ENCODE measurements at regions not wholly inside any gene's neighbourhood (a gene's known extent, or its start where the extent isn't known, plus 50 kb on each side); places are given as distances from the start of the nearest gene placed in this dataset.

GRCh38 chr2:144920755-144921530 is 401.0 kb upstream of the ZEB2 start:
- DNase-seq, result no peak
- no peak overlapping the region for H2AFZ ChIP-seq
- no peak overlapping the region for H3K4me3 ChIP-seq
- POLR2A ChIA-PET (ENCODE audit: unreplicated experiment), result no interaction called here
- TF ChIP-seq CTCF (conservative IDR thresholded peaks at IDR 0.05) (no peak), EZH2 (IDR thresholded peaks at IDR 0.05; ENCODE audit: low read depth) (no peak)
- H3K36me3 ChIP-seq (ENCODE audit: low read depth), result no peaks in the 10 kb centered on the region
- no TSS peak for BruUV-seq (replicated peaks)
- CTCF ChIA-PET, result no interaction called here
- H3K27ac ChIP-seq, result no peak overlapping the region
- H3F3A ChIP-seq (ENCODE audit: insufficient read depth, low read depth), result no peaks in the 10 kb centered on the region
- H3K27me3 ChIP-seq (ENCODE audit: insufficient read depth, low read depth), result no peaks in the 10 kb centered on the region
- H4K20me1 ChIP-seq (ENCODE audit: insufficient read depth), result no peaks in the 10 kb centered on the region
- no peaks in the 10 kb centered on the region for H3K9me3 ChIP-seq (ENCODE audit: insufficient read depth, low read depth)
- intact Hi-C loops (cut with micrococcal nuclease; ENCODE audit: unreplicated experiment), result no loop called here
- H3K4me2 ChIP-seq, result no peak overlapping the region
- no peaks in the 10 kb centered on the region for H3K9me2 ChIP-seq (ENCODE audit: insufficient read depth)
- no peaks in the 10 kb centered on the region for H3K79me2 ChIP-seq (ENCODE audit: low read depth)
- H3K4me1 ChIP-seq (replicated peaks; ENCODE audit: insufficient read depth), result no peaks in the 10 kb centered on the region

- Histone ChIP-seq H3K4me2 (no peak overlapping the region), H3K79me2 (ENCODE audit: low read depth) (no peaks in the 10 kb centered on the region), H3K9me2 (ENCODE audit: insufficient read depth) (no peaks in the 10 kb centered on the region), H3K4me1 (replicated peaks; ENCODE audit: insufficient read depth) (no peaks in the 10 kb centered on the region), H4K20me1 (ENCODE audit: insufficient read depth) (no peaks in the 10 kb centered on the region), H2AFZ (no peak overlapping the region), H3F3A (ENCODE audit: insufficient read depth, low read depth) (no peaks in the 10 kb centered on the region), H3K27me3 (ENCODE audit: insufficient read depth, low read depth) (no peaks in the 10 kb centered on the region), H3K4me3 (no peak overlapping the region), H3K36me3 (ENCODE audit: low read depth) (no peaks in the 10 kb centered on the region), H3K9me3 (ENCODE audit: insufficient read depth, low read depth) (no peaks in the 10 kb centered on the region), H3K27ac (no peak overlapping the region)
- DNase-seq, result no peak
- BruUV-seq (replicated peaks), result no TSS peak
- TF ChIP-seq CTCF (conservative IDR thresholded peaks at IDR 0.05) (no peak), EZH2 (IDR thresholded peaks at IDR 0.05; ENCODE audit: low read depth) (no peak)
- ChIA-PET POLR2A (ENCODE audit: unreplicated experiment) (no interaction called here), CTCF (no interaction called here)
- intact Hi-C loops (cut with micrococcal nuclease; ENCODE audit: unreplicated experiment), result no loop called here
Measured at GRCh38 chr2:144914622-144915318, 394.9 kb upstream of the ZEB2 start.

DNA sequence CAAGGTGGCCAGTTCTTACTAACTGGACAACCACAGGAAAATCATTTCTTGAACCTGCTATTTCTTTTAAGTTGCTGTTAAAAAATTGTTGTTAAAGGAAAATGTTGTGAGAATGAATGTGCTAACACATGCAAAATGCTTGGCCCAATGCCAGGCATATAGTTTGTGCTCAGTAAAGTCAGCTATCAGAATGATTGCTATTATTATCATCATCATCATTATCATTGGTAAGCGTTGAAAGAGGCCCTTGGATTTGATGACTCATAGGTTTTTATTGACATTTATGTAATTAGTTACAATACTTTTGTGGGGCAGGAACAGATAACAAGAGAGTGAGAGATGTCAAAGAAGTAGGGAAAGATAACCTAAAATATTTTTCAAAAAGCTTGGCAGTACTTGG is 394.2 kb upstream of the ZEB2 start:
- H3K9me2 ChIP-seq (ENCODE audit: insufficient read depth), result no peaks in the 10 kb centered on the region
- CTCF ChIA-PET, result no interaction called here
- POLR2A ChIA-PET (ENCODE audit: unreplicated experiment), result no interaction called here
- no peak for DNase-seq
- no peaks in the 10 kb centered on the region for H3K9me3 ChIP-seq (ENCODE audit: insufficient read depth, low read depth)
- H3K79me2 ChIP-seq (ENCODE audit: low read depth), result no peaks in the 10 kb centered on the region
- H3K4me1 ChIP-seq (replicated peaks; ENCODE audit: insufficient read depth), result no peaks in the 10 kb centered on the region
- no peak overlapping the region for H3K4me3 ChIP-seq
- H3K27ac ChIP-seq, result no peak overlapping the region
- H2AFZ ChIP-seq, result no peak overlapping the region
- H3K4me2 ChIP-seq, result no peak overlapping the region
- no peaks in the 10 kb centered on the region for H3K36me3 ChIP-seq (ENCODE audit: low read depth)
- H4K20me1 ChIP-seq (ENCODE audit: insufficient read depth), result no peaks in the 10 kb centered on the region
- intact Hi-C loops (cut with micrococcal nuclease; ENCODE audit: unreplicated experiment), result no loop called here
- no TSS peak for BruUV-seq (replicated peaks)
- no peaks in the 10 kb centered on the region for H3K27me3 ChIP-seq (ENCODE audit: insufficient read depth, low read depth)
- no peak for TF ChIP-seq CTCF (conservative IDR thresholded peaks at IDR 0.05)
- no peaks in the 10 kb centered on the region for H3F3A ChIP-seq (ENCODE audit: insufficient read depth, low read depth)
